VCaP (cell line): ENCODE measurements at regions not wholly inside any gene's neighbourhood (a gene's known extent, or its start where the extent isn't known, plus 50 kb on each side); places are given as distances from the start of the nearest gene placed in this dataset.

Experiments used
- H3K27ac ChIP-seq: fragments of 450-650 bp; 2 replicates; pipeline ENCODE4 v1.5.1; 2017
- CTCF ChIP-seq: fragments of 450-650 bp; conservative IDR thresholded peaks from 2 replicates; pipeline ENCODE4 v1.5.1; 2017; ENCODE audit warnings: mild to moderate bottlenecking, moderate library complexity

- no peak for TF ChIP-seq CTCF
- H3K27ac ChIP-seq, result no peak overlapping the region
These were observed 246.9 kb upstream of the NEBL start for GRCh38 chr10:21144047-21144446.

- no peak overlapping the region for H3K27ac ChIP-seq
- no peak for TF ChIP-seq CTCF
These were observed 244.9 kb upstream of the NEBL start for GRCh38 chr10:21141946-21142492.

GRCh38 chr10:21138769-21139340 lies 241.7 kb upstream of the NEBL start:
- TF ChIP-seq CTCF, result no peak
- H3K27ac ChIP-seq, result peak overlapping the region; percentile 10; the same call in 1 of the 2 replicates

GRCh38 chr10:21135023-21135931 lies 238.2 kb upstream of the NEBL start:
- no peak overlapping the region for H3K27ac ChIP-seq
- no peak for TF ChIP-seq CTCF

GRCh38 chr10:21134645-21135022 lies 237.5 kb upstream of the NEBL start:
- H3K27ac ChIP-seq, result no peak overlapping the region

GRCh38 chr10:21130683-21131442 lies 233.8 kb upstream of the NEBL start:
- TF ChIP-seq CTCF, result no peak
- no peak overlapping the region for H3K27ac ChIP-seq

More at GRCh38 chr10:21134645-21135022, 237.5 kb upstream of the NEBL start:
- no peak for TF ChIP-seq CTCF

- no peak overlapping the region for H3K27ac ChIP-seq
- no peak for TF ChIP-seq CTCF
These were observed 233.0 kb upstream of the NEBL start for GRCh38 chr10:21130108-21130507.
